HCT116 (cell line): ENCODE measurements at regions not wholly inside any gene's neighbourhood (a gene's known extent, or its start where the extent isn't known, plus 50 kb on each side); places are given as distances from the start of the nearest gene placed in this dataset.

Experiments used
- ATAC-seq: fragments of 200-7000 bp; cut with Tn5 transposase; 2 replicates; pipeline ENCODE4 v1.9.1; 2020; ENCODE audit warnings: mild to moderate bottlenecking, moderate library complexity
- BruUV-seq: library from RNA; stranded (reverse); fragments of 400-500 nt; replicated peaks from 2 replicates; lab custom pipeline; 2021; lab: Mats Ljungman, UMichigan
- CTCF ChIA-PET: fragments of 300-600 bp; sonication (Branson Sonifier 250); formaldehyde crosslinking; loops from one replicate; lab custom pipeline; 2021; ENCODE audit warnings: antibody characterized with exemption; lab: Charles Lee
- POLR2A ChIA-PET: fragments of 300-600, 350-600 bp; sonication (Branson Sonifier 250); formaldehyde crosslinking; loops from one replicate; lab custom pipeline; 2021; ENCODE audit warnings: antibody characterized with exemption; lab: Charles Lee
- RAD21 ChIA-PET, 2 experiments: fragments of 300-600 bp; sonication (Branson Sonifier 250); formaldehyde crosslinking; loops; one replicate each; lab custom pipeline; 2023; ENCODE audit warnings: low total read pairs in 2 of 2; ENCODE audit not compliant: uncharacterized antibody in 2 of 2, unreplicated experiment in 2 of 2, low non-redundant PET in 1 of 2; lab: Charles Lee
- DNase-seq: peaks from one replicate; pipeline ENCODE4 v3.0.0-alpha.2; 2010; ENCODE audit warnings: low read depth, low spot score
- H2AFZ ChIP-seq: fragments of 200-600 bp; shearing (Covaris generic), sonication (generic); 2 replicates; pipeline ENCODE4 v1.6.1; 2017; ENCODE audit warnings: low read depth, mixed run types, mixed read lengths, antibody characterized with exemption, low read length; ENCODE audit not compliant: poor library complexity, severe bottlenecking
- H3K27ac ChIP-seq: 2 replicates; pipeline ENCODE4 v1.5.1; 2012; ENCODE audit warnings: low read depth, low read length
- H3K27me3 ChIP-seq: fragments of 200-600 bp; sonication (generic); 2 replicates; pipeline ENCODE4 v1.6.1; 2016; ENCODE audit warnings: mixed run types, low read length, mixed read lengths; ENCODE audit not compliant: insufficient read depth
- H3K36me3 ChIP-seq, 2 experiments: fragments of 200-500 bp in 1 of 2; fragments of 200-600 bp in 1 of 2; sonication (Bioruptor generic) in 1 of 2; sonication (generic) in 1 of 2; 2 replicates each; pipeline versions ENCODE4 v1.5.1 to v1.6.1; 2014 to 2016; ENCODE audit warnings: low read length in 2 of 2, inconsistent platforms in 1 of 2, mixed read lengths in 1 of 2, mixed run types in 1 of 2; ENCODE audit not compliant: insufficient read depth in 2 of 2, control insufficient read depth in 1 of 2
- H3K4me1 ChIP-seq, 2 experiments: fragments of 200-600 bp in 1 of 2; sonication (generic) in 1 of 2; 2 replicates each; pipeline versions ENCODE4 v1.5.1 to v1.6.1; 2012 to 2017; ENCODE audit warnings: low read length in 2 of 2, inconsistent platforms in 1 of 2, mild to moderate bottlenecking in 1 of 2, mixed read lengths in 1 of 2, mixed run types in 1 of 2, moderate library complexity in 1 of 2; ENCODE audit not compliant: insufficient read depth in 2 of 2, control insufficient read depth in 1 of 2
- H3K4me2 ChIP-seq: fragments of 200-600 bp; sonication (generic); 2 replicates; pipeline ENCODE4 v1.6.1; 2017; ENCODE audit warnings: mixed run types, low read length, mixed read lengths
- H3K4me3 ChIP-seq, 2 experiments: fragments of 200-600 bp in 1 of 2; sonication (generic) in 1 of 2; replicated peaks in 1 of 2; 2 replicates each; pipeline ENCODE4 v1.5.1; 2011 to 2016; ENCODE audit warnings: low read length in 2 of 2, control low read depth in 1 of 2, low read depth in 1 of 2, mild to moderate bottlenecking in 1 of 2, mixed read lengths in 1 of 2, mixed run types in 1 of 2
- H3K79me2 ChIP-seq: fragments of 200-600 bp; sonication (generic); 2 replicates; pipeline ENCODE4 v1.6.1; 2017; ENCODE audit warnings: mild to moderate bottlenecking, mixed run types, low read length, moderate library complexity, mixed read lengths; ENCODE audit not compliant: insufficient read depth
- H3K9ac ChIP-seq: fragments of 200-600 bp; sonication (generic); 2 replicates; pipeline ENCODE4 v1.6.1; 2016; ENCODE audit warnings: low read length, mixed read lengths
- H3K9me2 ChIP-seq: fragments of 200-600 bp; sonication (generic), shearing (Covaris generic); 2 replicates; pipeline ENCODE4 v1.6.1; 2017; ENCODE audit warnings: mixed run types, mild to moderate bottlenecking, moderate library complexity; ENCODE audit not compliant: insufficient read depth
- H3K9me3 ChIP-seq, 2 experiments: fragments of 200-500 bp in 1 of 2; fragments of 200-600 bp in 1 of 2; sonication (Bioruptor generic) in 1 of 2; sonication (generic) in 1 of 2; 2 replicates each; pipeline ENCODE4 v1.6.1; 2014 to 2017; ENCODE audit warnings: low read length in 2 of 2, mixed read lengths in 2 of 2, inconsistent platforms in 1 of 2, low read depth in 1 of 2, mild to moderate bottlenecking in 1 of 2, mixed run types in 1 of 2, moderate library complexity in 1 of 2; ENCODE audit not compliant: control insufficient read depth in 1 of 2, insufficient read depth in 1 of 2
- H4K20me1 ChIP-seq: fragments of 200-600 bp; sonication (generic), shearing (Covaris generic); 2 replicates; pipeline ENCODE4 v1.6.1; 2017; ENCODE audit warnings: mixed run types, mild to moderate bottlenecking, moderate library complexity; ENCODE audit not compliant: insufficient read depth
- CBX3 ChIP-seq: IDR thresholded peaks from 2 replicates; pipeline ENCODE4 v1.6.1; 2012; ENCODE audit warnings: low read depth
- CEBPB ChIP-seq: IDR thresholded peaks from 2 replicates; pipeline ENCODE4 v1.6.1; 2012; ENCODE audit warnings: low read depth
- CTCF ChIP-seq, 3 experiments: fragments of 200-600 bp in 1 of 3; sonication (generic) in 1 of 3; IDR thresholded peaks in 2 of 3; conservative IDR thresholded peaks in 1 of 3; 2 replicates each; pipeline ENCODE4 v1.5.1; 2012 to 2017; ENCODE audit warnings: low read depth in 2 of 3, low read length in 2 of 3, antibody characterized with exemption in 1 of 3, borderline replicate concordance in 1 of 3, control low read depth in 1 of 3, mild to moderate bottlenecking in 1 of 3, mixed read lengths in 1 of 3, mixed run types in 1 of 3, moderate library complexity in 1 of 3; ENCODE audit not compliant: insufficient read depth in 1 of 3
- ELF1 ChIP-seq: IDR thresholded peaks from 2 replicates; pipeline ENCODE4 v1.6.1; 2012; ENCODE audit warnings: low read depth, borderline replicate concordance
- EZH2 ChIP-seq: fragments of 200-600 bp; sonication (generic); IDR thresholded peaks from 2 replicates; pipeline ENCODE4 v1.6.1; 2017; ENCODE audit warnings: antibody characterized with exemption, mixed run types
- FOSL1 ChIP-seq: IDR thresholded peaks from 2 replicates; pipeline ENCODE4 v1.6.1; 2012; ENCODE audit warnings: low read depth
- JUND ChIP-seq: IDR thresholded peaks from 2 replicates; pipeline ENCODE4 v1.6.1; 2012
- MAX ChIP-seq: IDR thresholded peaks from 2 replicates; pipeline ENCODE4 v1.6.1; 2012
- POLR2A ChIP-seq: IDR thresholded peaks from 2 replicates; pipeline ENCODE4 v1.7.0; 2011; ENCODE audit warnings: borderline replicate concordance; ENCODE audit not compliant: insufficient read depth, insufficient read length; ENCODE audit errors: extremely low read depth
- POLR2AphosphoS5 ChIP-seq: IDR thresholded peaks from 2 replicates; pipeline ENCODE4 v1.6.1; 2011; ENCODE audit warnings: mild to moderate bottlenecking, low read depth, low read length, moderate library complexity
- RAD21 ChIP-seq: IDR thresholded peaks from 2 replicates; pipeline ENCODE4 v1.6.1; 2012; ENCODE audit warnings: low read depth, mild to moderate bottlenecking
- REST ChIP-seq: IDR thresholded peaks from 2 replicates; pipeline ENCODE4 v1.6.1; 2012; ENCODE audit warnings: low read depth
- SIN3A ChIP-seq: IDR thresholded peaks from 2 replicates; pipeline ENCODE4 v1.6.1; 2012; ENCODE audit warnings: low read depth
- SP1 ChIP-seq: IDR thresholded peaks from 2 replicates; pipeline ENCODE4 v1.6.1; 2012; ENCODE audit warnings: low read depth
- SRF ChIP-seq: IDR thresholded peaks from 2 replicates; pipeline ENCODE4 v1.6.1; 2012; ENCODE audit warnings: low read depth
- TCF7L2 ChIP-seq: IDR thresholded peaks from 2 replicates; pipeline ENCODE4 v1.7.0; 2011; ENCODE audit warnings: borderline replicate concordance, inconsistent platforms; ENCODE audit not compliant: insufficient read depth, insufficient read length; ENCODE audit errors: extremely low read depth
- YY1 ChIP-seq: IDR thresholded peaks from 2 replicates; pipeline ENCODE4 v1.6.1; 2011; ENCODE audit warnings: low read length, low read depth, moderate library complexity, mild to moderate bottlenecking; ENCODE audit not compliant: insufficient replicate concordance; ENCODE audit errors: extremely low read depth
- ZBTB33 ChIP-seq: IDR thresholded peaks from 2 replicates; pipeline ENCODE4 v1.6.1; 2011; ENCODE audit warnings: mild to moderate bottlenecking, low read length, moderate library complexity; ENCODE audit not compliant: insufficient replicate concordance; ENCODE audit errors: extremely low read depth
- ZFX ChIP-seq: fragments of 450-650 bp; IDR thresholded peaks from 2 replicates; pipeline ENCODE4 v1.6.1; 2017
- ZNF274 ChIP-seq: fragments of 200-500 bp; sonication (Bioruptor generic); IDR thresholded peaks from 2 replicates; pipeline ENCODE4 v1.6.1; 2014; ENCODE audit warnings: mild to moderate bottlenecking, low read depth, low read length, inconsistent platforms
- intact Hi-C: fragments of 100-400 bp; cut with micrococcal nuclease; formaldehyde crosslinking; loops from 2 replicates; pipeline ENCODE4 v1.10.0; 2022

GRCh38 chr20:48567145-48567544 lies 260.7 kb downstream of the PREX1 start:
- Histone ChIP-seq H4K20me1 (no peaks in the 10 kb centered on the region), H3K79me2 (no peaks in the 10 kb centered on the region), H3K9ac (no peak overlapping the region), H3K27ac (no peak overlapping the region), H3K9me3 (no peaks in the 10 kb centered on the region), H3K9me2 (no peaks in the 10 kb centered on the region), H3K36me3 (no peaks in the 10 kb centered on the region), H3K4me3 (no peak overlapping the region), H3K4me1 (no peaks in the 10 kb centered on the region), H2AFZ (no peak overlapping the region), H3K4me2 (no peak overlapping the region), H3K27me3 (no peaks in the 10 kb centered on the region)
- ChIA-PET RAD21 (no interaction called here), CTCF (no interaction called here), POLR2A (no interaction called here)
- no peak for ATAC-seq
- no peak for DNase-seq
- intact Hi-C loops: no loop called here
- no TSS peak for BruUV-seq
- no peak for TF ChIP-seq POLR2AphosphoS5
- TF ChIP-seq RAD21: no peak
- no peak for TF ChIP-seq TCF7L2
- no peak for TF ChIP-seq SRF
- TF ChIP-seq SIN3A: no peak
- no peak for TF ChIP-seq ZFX
- TF ChIP-seq YY1: no peak
- TF ChIP-seq SP1: no peak
- TF ChIP-seq CEBPB: no peak
- no peak for TF ChIP-seq CTCF (IDR thresholded peaks at IDR 0.05 in 2 of 3, conservative IDR thresholded peaks at IDR 0.05 in 1 of 3; ENCODE audit: borderline replicate concordance in 1 of 3, insufficient read depth in 1 of 3, low read depth in 2 of 3, low read length in 2 of 3)
- TF ChIP-seq ELF1: no peak
- no peak for TF ChIP-seq JUND
- no peak for TF ChIP-seq ZNF274
- no peak for TF ChIP-seq CBX3
- TF ChIP-seq FOSL1: no peak
- no peak for TF ChIP-seq REST
- no peak for TF ChIP-seq EZH2
- TF ChIP-seq MAX: no peak
- TF ChIP-seq POLR2A: no peak
- TF ChIP-seq ZBTB33: no peak
